GM10266 (cell line): ENCODE measurements at regions not wholly inside any gene's neighbourhood (a gene's known extent, or its start where the extent isn't known, plus 50 kb on each side); places are given as distances from the start of the nearest gene placed in this dataset.

Source experiments
- DNase-seq: peaks from one replicate; pipeline ENCODE4 v3.0.0; 2012; ENCODE audit errors: extremely low spot score
- CTCF ChIP-seq: IDR thresholded peaks from 2 replicates; pipeline ENCODE4 v1.5.1; 2012; ENCODE audit warnings: mild to moderate bottlenecking, low read depth; ENCODE audit not compliant: control insufficient read depth, insufficient read depth; ENCODE audit errors: missing control alignments

- DNase-seq, result peak; percentile 78
- peak; percentile 89 for TF ChIP-seq CTCF
Observed at GRCh38 chr2:174697255-174697654, 67.0 kb downstream of the CHRNA1 start.

- DNase-seq, result no peak
- no peak for TF ChIP-seq CTCF
Observed at GRCh38 chr2:174694920-174695319, 69.4 kb downstream of the CHRNA1 start.

GRCh38 chr2:174694196-174694878, 69.9 kb downstream of the CHRNA1 start:
- DNase-seq, result no peak
- TF ChIP-seq CTCF, result no peak

GRCh38 chr2:174693344-174693743, 70.9 kb downstream of the CHRNA1 start:
- no peak for TF ChIP-seq CTCF
- DNase-seq, result no peak

- no peak for DNase-seq
- TF ChIP-seq CTCF, result no peak
Observed at GRCh38 chr2:174692256-174692919, 71.9 kb downstream of the CHRNA1 start.

GRCh38 chr2:174691201-174691779, 73.0 kb downstream of the CHRNA1 start:
- no peak for DNase-seq

More at GRCh38 chr2:174691201-174691779, 73.0 kb downstream of the CHRNA1 start:
- TF ChIP-seq CTCF, result no peak
